ENCODE measurements at regions not wholly inside any gene's neighbourhood (a gene's known extent, or its start where the extent isn't known, plus 50 kb on each side); places are given as distances from the start of the nearest gene placed in this dataset.
A peak's percentile ranks its signal among the peaks of the same experiment; 100 is the strongest.

DNA sequence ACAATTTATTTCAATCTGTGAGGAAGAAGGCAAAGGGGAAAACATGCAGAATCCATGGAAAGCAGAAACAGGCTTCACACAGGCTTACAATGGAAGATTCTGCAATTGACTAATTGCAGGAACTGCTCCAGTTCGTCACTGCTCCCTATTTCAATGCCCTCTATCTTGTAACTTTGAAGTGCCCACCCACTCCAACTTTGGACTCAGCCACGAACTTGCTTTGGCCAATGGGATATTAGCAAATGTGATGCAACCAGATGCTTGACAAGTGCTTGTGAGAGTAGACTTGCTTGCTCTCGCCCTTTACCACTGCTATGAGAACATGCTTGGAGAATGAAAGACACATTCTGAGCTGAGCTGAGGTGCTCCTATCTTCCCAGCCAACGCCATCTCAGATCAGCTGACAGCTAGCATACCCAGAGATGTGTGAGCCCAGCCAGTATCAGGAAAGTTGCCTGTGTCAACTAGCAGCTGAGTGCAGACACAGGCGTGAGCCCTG is 105.7 kb upstream of the PTCHD1 start:
- DNase-seq: no peak

DNA sequence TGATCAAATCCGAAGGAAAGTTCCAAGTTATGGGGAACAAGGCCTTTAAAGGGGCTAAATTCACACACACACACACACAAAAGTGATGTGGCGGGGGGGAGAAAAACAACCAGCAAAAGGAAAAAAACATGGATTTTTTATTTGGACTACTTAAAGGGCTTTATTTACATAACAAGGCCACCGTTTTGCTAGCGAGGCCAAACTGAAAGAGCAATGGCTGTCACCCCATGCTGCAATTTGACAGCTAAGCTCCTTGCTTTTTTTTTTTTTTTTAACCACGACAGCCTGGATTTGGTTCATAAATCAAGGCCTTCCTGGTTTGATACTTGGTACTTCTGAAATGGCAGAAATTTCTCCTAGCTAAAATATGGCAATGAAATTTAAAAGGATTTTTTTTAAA is 99.6 kb upstream of the PTCHD1 start:
- no peak for DNase-seq

DNA sequence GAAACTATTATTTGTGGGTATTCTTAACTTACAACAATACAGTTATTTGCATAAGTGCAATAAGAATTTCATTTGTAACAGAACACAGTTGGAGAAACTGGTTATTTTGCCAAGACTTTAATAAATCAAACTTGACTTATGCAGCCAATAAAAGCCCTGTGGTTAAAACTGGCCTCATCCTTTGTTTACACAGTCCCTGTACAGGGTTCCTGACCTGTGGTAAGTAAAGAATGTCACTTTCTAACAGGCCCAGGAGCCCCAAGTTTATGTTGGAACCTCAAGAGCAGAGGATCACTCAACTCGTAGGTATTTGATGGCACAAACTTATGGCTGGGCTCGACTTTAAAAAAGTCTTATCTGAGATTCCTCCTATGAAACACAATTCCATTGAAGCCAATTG is 88.6 kb upstream of the PTCHD1 start:
- no peak for DNase-seq

- no peak for DNase-seq
These were observed 86.5 kb upstream of the PTCHD1 start for GRCh38 chrX:23248187-23248586.

DNA sequence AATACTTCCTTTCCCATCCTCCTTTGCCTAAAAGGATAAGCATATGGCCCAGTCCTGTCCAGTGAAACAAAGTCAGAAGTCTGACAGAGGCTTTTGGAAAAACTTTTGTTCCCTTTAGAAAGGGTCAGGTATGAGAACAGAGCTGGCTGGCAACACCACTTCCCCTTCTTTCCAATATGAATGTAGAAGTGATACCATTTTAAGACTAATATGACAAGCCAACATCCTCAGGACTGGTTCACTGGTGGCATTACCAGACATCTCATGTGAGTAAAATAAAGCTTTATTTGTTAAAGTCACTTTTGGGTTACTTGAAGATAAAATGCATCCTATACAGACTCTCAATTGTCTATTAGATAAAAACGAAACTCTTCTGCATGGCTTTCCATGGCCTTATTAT is 83.6 kb upstream of the PTCHD1 start:
- no peak for DNase-seq

DNA sequence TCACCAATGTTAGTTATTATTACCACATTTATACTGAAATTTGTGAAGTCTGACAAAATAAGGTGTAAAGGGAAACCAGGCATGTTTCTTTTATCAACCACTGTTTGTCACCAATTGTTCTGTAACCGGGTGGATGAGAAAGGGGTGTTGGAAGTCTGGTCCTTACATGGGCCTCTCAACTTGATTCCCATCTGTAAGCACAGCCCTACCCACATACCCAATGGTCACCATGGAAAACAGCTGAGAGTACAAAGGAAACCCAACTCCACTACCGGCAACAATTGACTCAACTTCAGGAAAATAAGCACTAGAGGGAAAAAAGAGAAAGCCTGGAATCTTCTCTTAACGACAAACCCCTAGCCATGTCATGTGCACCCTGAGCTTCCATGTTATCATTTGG is 70.8 kb upstream of the PTCHD1 start:
- no peak for DNase-seq

GRCh38 chrX:23269923-23270322 is 64.7 kb upstream of the PTCHD1 start:
- DNase-seq: no peak

GRCh38 chrX:23271026-23271425 is 63.6 kb upstream of the PTCHD1 start:
- no peak for DNase-seq

DNA sequence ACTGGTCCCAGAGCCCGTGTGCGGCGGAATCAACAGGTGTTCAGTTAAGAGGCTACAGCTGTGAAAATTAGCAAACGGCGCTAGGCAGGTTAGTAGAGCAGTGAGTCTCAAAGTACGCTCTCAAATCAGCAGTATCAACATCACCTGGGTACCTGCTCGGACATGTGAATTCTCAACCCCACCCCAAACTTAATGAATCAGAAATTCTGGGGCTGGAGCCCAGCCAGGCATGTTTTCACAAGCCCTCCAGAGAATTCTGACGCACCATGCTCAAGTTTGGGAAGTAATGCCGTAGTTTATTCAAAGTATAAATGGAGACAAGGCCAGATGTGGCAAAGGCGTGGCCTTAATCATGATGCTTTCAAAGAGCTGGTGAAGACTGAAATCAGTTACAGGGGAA is 58.2 kb upstream of the PTCHD1 start:
- peak; percentile 16 for DNase-seq

Data from tongue (tissue), 1 donor.